Keratinocyte (primary cell): ENCODE measurements at regions not wholly inside any gene's neighbourhood (a gene's known extent, or its start where the extent isn't known, plus 50 kb on each side); places are given as distances from the start of the nearest gene placed in this dataset.

Source experiments
- DNase-seq: peaks from one replicate; pipeline ENCODE4 v3.0.0-alpha.2; 2011; ENCODE audit warnings: low read depth, missing footprints, low spot score
- FAIRE-seq: peaks from 2 replicates; lab custom pipeline; 2011; peaks lifted over from hg19 to GRCh38; lab: Jason Lieb, UNC
- H2AFZ ChIP-seq: 2 replicates; pipeline ENCODE4 v1.6.0; 2012; ENCODE audit warnings: low read length, control low read depth, inconsistent platforms; ENCODE audit not compliant: control insufficient read depth
- H3K27ac ChIP-seq: 2 replicates; pipeline ENCODE4 v1.5.1; 2011; ENCODE audit warnings: low read length; ENCODE audit not compliant: control insufficient read depth, insufficient read depth
- H3K27me3 ChIP-seq: 3 replicates; pipeline ENCODE4 v1.6.0; 2011; ENCODE audit warnings: low read length; ENCODE audit not compliant: control insufficient read depth, insufficient read depth; ENCODE audit errors: extremely low read depth
- H3K36me3 ChIP-seq, 2 experiments: 2 replicates in 1 of 2; 3 replicates in 1 of 2; pipeline ENCODE4 v1.5.1; 2011; ENCODE audit warnings: low read length in 2 of 2, mild to moderate bottlenecking in 1 of 2; ENCODE audit not compliant: control insufficient read depth in 2 of 2, insufficient read depth in 2 of 2; ENCODE audit errors: extremely low read depth in 1 of 2
- H3K4me1 ChIP-seq: 3 replicates; pipeline ENCODE4 v1.5.1; 2011; ENCODE audit warnings: low read length; ENCODE audit not compliant: control insufficient read depth, insufficient read depth; ENCODE audit errors: extremely low read depth
- H3K4me2 ChIP-seq: 3 replicates; pipeline ENCODE4 v1.6.0; 2011; ENCODE audit warnings: low read depth, low read length; ENCODE audit not compliant: control insufficient read depth, insufficient read depth; ENCODE audit errors: extremely low read depth
- H3K4me3 ChIP-seq, 3 experiments: fragments of 200-600 bp in 1 of 3; sonication (generic) in 1 of 3; 2 replicates in 2 of 3; 3 replicates in 1 of 3; pipeline ENCODE4 v1.5.1; 2011 to 2016; ENCODE audit warnings: low read length in 3 of 3, mild to moderate bottlenecking in 3 of 3, control low read depth in 2 of 3, inconsistent platforms in 1 of 3, low read depth in 1 of 3, mixed read lengths in 1 of 3, mixed run types in 1 of 3, moderate library complexity in 1 of 3; ENCODE audit not compliant: control insufficient read depth in 2 of 3, insufficient read depth in 2 of 3; ENCODE audit errors: extremely low read depth in 1 of 3
- H3K79me2 ChIP-seq: 2 replicates; pipeline ENCODE4 v1.6.0; 2012; ENCODE audit warnings: low read length; ENCODE audit not compliant: control insufficient read depth, insufficient read depth
- H3K9ac ChIP-seq: 3 replicates; pipeline ENCODE4 v1.6.0; 2011; ENCODE audit warnings: low read length; ENCODE audit not compliant: control insufficient read depth, insufficient read depth; ENCODE audit errors: extremely low read depth
- H3K9me1 ChIP-seq: 3 replicates; pipeline ENCODE4 v1.6.0; 2011; ENCODE audit warnings: low read length; ENCODE audit not compliant: control insufficient read depth, insufficient read depth; ENCODE audit errors: extremely low read depth
- H3K9me3 ChIP-seq: 2 replicates; pipeline ENCODE4 v1.5.1; 2012; ENCODE audit warnings: low read depth, low read length; ENCODE audit not compliant: control insufficient read depth
- H4K20me1 ChIP-seq: 3 replicates; pipeline ENCODE4 v1.6.0; 2011; ENCODE audit warnings: low read length; ENCODE audit not compliant: control insufficient read depth, insufficient read depth; ENCODE audit errors: extremely low read depth
- CTCF ChIP-seq, 3 experiments: IDR thresholded peaks in 1 of 3; conservative IDR thresholded peaks in 1 of 3; optimal IDR thresholded peaks in 1 of 3; 2 replicates in 2 of 3; 3 replicates in 1 of 3; pipeline versions ENCODE3 to v1.5.1; 2011; ENCODE audit warnings: low read length in 3 of 3, mild to moderate bottlenecking in 3 of 3, moderate library complexity in 2 of 3, control low read depth in 1 of 3, inconsistent platforms in 1 of 3; ENCODE audit not compliant: insufficient read depth in 2 of 3; ENCODE audit errors: extremely low read depth in 1 of 3
- EZH2 ChIP-seq: IDR thresholded peaks from one replicate; pipeline ENCODE4 v1.6.1; 2012; ENCODE audit warnings: inconsistent platforms, mild to moderate bottlenecking, low read length, moderate library complexity
- dilution Hi-C: fragments of 300-500 bp; cut with MboI; formaldehyde crosslinking; loops from one replicate; pipeline ENCODE4 v1.7.0; 2020; ENCODE audit warnings: low sequenced_read_pairs; ENCODE audit not compliant: extremely low pct_ligation_motif_present

DNA sequence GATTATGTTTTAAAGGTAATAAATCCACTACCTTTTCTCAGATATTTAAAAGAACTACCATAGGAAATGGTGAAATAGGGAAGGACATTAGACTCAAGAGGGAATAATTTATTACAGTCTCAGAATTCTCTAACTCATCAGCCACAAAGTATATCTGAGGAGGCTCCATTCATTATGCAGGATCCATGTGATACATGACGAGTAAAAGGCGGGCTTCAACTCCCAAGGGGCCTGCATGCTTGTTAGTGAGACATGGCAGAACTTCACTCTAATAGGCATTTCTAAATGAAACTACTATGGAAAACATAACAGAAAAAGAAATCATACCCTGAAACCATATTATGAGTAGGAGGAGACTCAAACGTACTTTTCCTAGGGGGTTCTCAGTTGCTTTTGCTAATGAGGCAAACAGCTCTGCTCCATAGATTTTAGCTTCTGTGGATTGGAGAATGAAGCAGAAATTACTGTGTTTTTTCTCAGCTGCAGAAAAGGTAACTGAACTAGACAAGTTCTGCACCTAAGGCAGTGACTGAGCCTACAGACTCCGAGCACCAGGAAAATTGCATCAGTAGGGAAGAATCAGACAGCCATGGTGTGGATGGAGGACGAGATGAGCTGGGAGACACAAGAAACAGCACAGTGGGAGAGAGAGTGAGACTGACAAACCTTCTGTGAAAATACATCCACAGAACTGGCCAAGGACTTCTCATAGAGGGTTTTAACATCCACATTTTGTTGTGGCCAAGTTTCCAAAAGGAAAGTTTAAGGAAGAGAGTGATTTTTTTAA is 254.6 kb upstream of the PRDM1 start:
- H3K9me1 ChIP-seq = no peaks in the 10 kb centered on the region
- H3K4me2 ChIP-seq = no peak overlapping the region
- no peak overlapping the region for H3K4me3 ChIP-seq
- no peaks in the 10 kb centered on the region for H3K36me3 ChIP-seq
- peaks cover 14% of the 10 kb centered on the region for H3K4me1 ChIP-seq
- H3K27ac ChIP-seq = no peak overlapping the region
- DNase-seq = no peak
- H3K9ac ChIP-seq = no peak overlapping the region
- no peaks in the 10 kb centered on the region for H3K9me3 ChIP-seq
- dilution Hi-C loops = no loop called here
- H4K20me1 ChIP-seq = no peaks in the 10 kb centered on the region
- no peaks in the 10 kb centered on the region for H3K79me2 ChIP-seq
- no peak overlapping the region for H2AFZ ChIP-seq
- peak; percentile 36 for FAIRE-seq
- TF ChIP-seq EZH2 = no peak
- TF ChIP-seq CTCF (optimal IDR thresholded peaks at IDR 0.05 in 1 of 3, IDR thresholded peaks at IDR 0.05 in 1 of 3, conservative IDR thresholded peaks at IDR 0.05 in 1 of 3; ENCODE audit: extremely low read depth in 1 of 3, insufficient read depth in 2 of 3, low read length in 3 of 3) = no peak
- H3K27me3 ChIP-seq = no peaks in the 10 kb centered on the region

- Histone ChIP-seq H4K20me1 (no peaks in the 10 kb centered on the region), H3K4me3 (no peak overlapping the region), H3K4me1 (no peaks in the 10 kb centered on the region), H2AFZ (no peak overlapping the region), H3K79me2 (no peaks in the 10 kb centered on the region), H3K9me1 (no peaks in the 10 kb centered on the region), H3K36me3 (no peaks in the 10 kb centered on the region), H3K9me3 (no peaks in the 10 kb centered on the region), H3K27me3 (no peaks in the 10 kb centered on the region), H3K27ac (no peak overlapping the region), H3K9ac (no peak overlapping the region), H3K4me2 (no peak overlapping the region)
- dilution Hi-C loops = no loop called here
- no peak for FAIRE-seq
- no peak for DNase-seq
- no peak for TF ChIP-seq EZH2
- TF ChIP-seq CTCF (optimal IDR thresholded peaks at IDR 0.05 in 1 of 3, IDR thresholded peaks at IDR 0.05 in 1 of 3, conservative IDR thresholded peaks at IDR 0.05 in 1 of 3; ENCODE audit: extremely low read depth in 1 of 3, insufficient read depth in 2 of 3, low read length in 3 of 3) = no peak
These were observed 260.9 kb upstream of the PRDM1 start for GRCh38 chr6:105825210-105825609.
